AG04450 (cell line): ENCODE measurements at regions not wholly inside any gene's neighbourhood (a gene's known extent, or its start where the extent isn't known, plus 50 kb on each side); places are given as distances from the start of the nearest gene placed in this dataset.

Experiments used
- CTCF ChIA-PET: fragments of 300-600, 350-600 bp; formaldehyde crosslinking; extraction: SDS; loops from one replicate; lab custom pipeline; 2022; ENCODE audit warnings: antibody characterized with exemption, inconsistent platforms; lab: Charles Lee
- POLR2A ChIA-PET: fragments of 350-600 bp; formaldehyde crosslinking; extraction: SDS; loops from one replicate; lab custom pipeline; 2021; ENCODE audit warnings: antibody characterized with exemption, inconsistent platforms; lab: Yijun Ruan, JAX
- DNase-seq: peaks from one replicate; pipeline ENCODE4 v3.0.0-alpha.2; 2011; ENCODE audit warnings: low read depth, low spot score
- H3K27ac ChIP-seq: one replicate; pipeline ENCODE4 v1.5.1; 2012; ENCODE audit warnings: low read depth, low read length, control low read depth
- H3K27me3 ChIP-seq: one replicate; pipeline ENCODE4 v1.6.0; 2012; ENCODE audit warnings: low read length; ENCODE audit not compliant: control insufficient read depth, insufficient read depth
- H3K4me3 ChIP-seq: 2 replicates; pipeline ENCODE4 v1.5.1; 2011; ENCODE audit warnings: mild to moderate bottlenecking, low read depth, low read length, control low read depth
- H3K9me3 ChIP-seq: 2 replicates; pipeline ENCODE4 v1.5.1; 2012; ENCODE audit warnings: low read length; ENCODE audit not compliant: control insufficient read depth, insufficient read depth
- TF ChIP-seq, protein P1 (sequence below): IDR thresholded peaks from 2 replicates; pipeline ENCODE4 v1.5.1; 2011; ENCODE audit warnings: low read depth, low read length, control low read depth, inconsistent platforms

DNA sequence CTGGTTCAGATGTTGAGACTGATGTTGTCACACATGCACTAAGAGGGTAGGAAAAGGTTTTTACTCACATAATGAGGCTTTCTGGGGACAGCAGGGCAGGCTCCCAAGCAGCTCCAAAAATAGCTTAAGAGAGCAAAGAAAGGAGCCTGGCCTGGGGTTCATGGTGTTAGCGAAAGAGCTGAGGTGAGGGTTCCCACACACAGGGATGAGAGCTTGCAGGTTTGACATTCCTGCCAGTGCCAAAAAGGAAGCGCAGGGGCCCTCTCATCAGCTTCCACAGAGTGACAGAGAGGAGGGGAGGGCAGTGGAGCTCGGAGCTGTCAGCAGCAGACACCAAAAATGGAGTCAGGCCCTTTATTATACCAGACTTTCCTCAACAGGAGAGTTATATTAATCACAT, 65.5 kb upstream of the FAM216B start:
- H3K27me3 ChIP-seq: no peaks in the 10 kb centered on the region
- ChIA-PET POLR2A (interaction anchor here (0.6 kb wide), 1 partner anchor 363 kb away, joined by 3 read pairs; no protein-coding TSS in a partner anchor), CTCF (no interaction called here)

DNA sequence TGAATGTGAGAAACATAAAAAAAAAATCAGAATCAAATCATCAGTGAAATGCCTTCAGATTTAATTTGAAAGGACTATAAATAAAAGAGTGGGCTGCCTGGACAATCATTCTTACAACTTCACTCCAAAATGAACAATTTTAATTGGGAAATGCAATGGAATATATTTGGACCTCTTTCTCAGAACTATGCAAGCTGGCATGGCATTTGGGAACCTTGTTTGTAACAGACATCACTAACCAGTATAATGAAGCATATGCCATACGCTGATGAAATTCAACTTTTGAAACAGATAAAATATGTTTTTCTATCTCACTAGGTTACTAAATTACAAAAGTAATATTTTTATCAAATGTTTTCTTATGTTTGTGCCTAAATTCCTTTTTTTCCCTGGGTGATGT, 64.2 kb upstream of the FAM216B start:
- Histone ChIP-seq H3K27me3 (no peaks in the 10 kb centered on the region), H3K9me3 (no peaks in the 10 kb centered on the region), H3K4me3 (no peak overlapping the region), H3K27ac (no peak overlapping the region)
- TF ChIP-seq, protein P1, sequence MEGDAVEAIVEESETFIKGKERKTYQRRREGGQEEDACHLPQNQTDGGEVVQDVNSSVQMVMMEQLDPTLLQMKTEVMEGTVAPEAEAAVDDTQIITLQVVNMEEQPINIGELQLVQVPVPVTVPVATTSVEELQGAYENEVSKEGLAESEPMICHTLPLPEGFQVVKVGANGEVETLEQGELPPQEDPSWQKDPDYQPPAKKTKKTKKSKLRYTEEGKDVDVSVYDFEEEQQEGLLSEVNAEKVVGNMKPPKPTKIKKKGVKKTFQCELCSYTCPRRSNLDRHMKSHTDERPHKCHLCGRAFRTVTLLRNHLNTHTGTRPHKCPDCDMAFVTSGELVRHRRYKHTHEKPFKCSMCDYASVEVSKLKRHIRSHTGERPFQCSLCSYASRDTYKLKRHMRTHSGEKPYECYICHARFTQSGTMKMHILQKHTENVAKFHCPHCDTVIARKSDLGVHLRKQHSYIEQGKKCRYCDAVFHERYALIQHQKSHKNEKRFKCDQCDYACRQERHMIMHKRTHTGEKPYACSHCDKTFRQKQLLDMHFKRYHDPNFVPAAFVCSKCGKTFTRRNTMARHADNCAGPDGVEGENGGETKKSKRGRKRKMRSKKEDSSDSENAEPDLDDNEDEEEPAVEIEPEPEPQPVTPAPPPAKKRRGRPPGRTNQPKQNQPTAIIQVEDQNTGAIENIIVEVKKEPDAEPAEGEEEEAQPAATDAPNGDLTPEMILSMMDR: no peak
- ChIA-PET POLR2A (no interaction called here), CTCF (no interaction called here)
- no peak for DNase-seq

More for the DNA sequence above, 65.5 kb upstream of the FAM216B start:
- TF ChIP-seq, protein P1: no peak
- Histone ChIP-seq H3K27ac (no peak overlapping the region), H3K4me3 (no peak overlapping the region), H3K9me3 (no peaks in the 10 kb centered on the region)
- DNase-seq: no peak

DNA sequence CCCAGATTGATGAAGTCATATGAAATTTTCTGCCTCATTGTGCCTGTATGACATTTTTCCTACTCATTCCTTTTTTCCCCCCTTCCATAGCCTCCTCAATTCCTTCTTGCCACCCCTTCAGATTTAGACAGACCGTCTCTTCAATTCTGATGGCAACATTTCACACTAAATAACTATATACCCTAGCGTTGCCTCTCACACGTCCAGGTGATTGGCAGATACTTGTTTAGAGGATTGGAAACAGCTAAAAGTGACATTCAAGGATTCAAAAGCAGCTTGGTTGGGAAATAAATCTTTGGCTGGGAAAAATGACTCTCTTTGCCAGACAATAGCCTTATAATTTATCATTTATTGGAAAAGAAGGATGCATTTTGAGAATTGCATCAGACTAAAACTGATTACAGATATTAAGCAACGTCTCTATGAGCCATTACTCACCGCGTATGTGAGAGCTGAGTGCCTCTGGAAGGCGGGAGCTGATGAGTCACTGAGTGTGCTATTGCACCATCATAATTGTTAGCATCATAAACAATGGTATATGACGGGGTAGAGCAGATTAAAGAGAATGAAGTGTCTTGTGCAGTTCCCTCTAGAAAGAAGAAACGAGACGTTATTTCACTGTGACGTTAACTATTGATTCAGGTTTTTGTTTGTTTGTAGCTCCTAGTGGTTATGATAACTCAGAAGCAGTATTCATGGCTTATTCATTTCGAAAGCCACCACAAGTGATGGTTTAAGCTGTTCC, 61.1 kb upstream of the FAM216B start:
- H3K27me3 ChIP-seq: no peaks in the 10 kb centered on the region
- peak; percentile 91 for DNase-seq
- CTCF ChIA-PET: interaction anchor here (0.8 to 1.8 kb wide), 2 partner anchors 19 to 125 kb away, joined by 3 to 4 read pairs; no protein-coding TSS in a partner anchor
- POLR2A ChIA-PET: interaction anchor here (0.6 to 1.8 kb wide), 4 partner anchors 17 to 61 kb away, joined by 3 to 7 read pairs (median 4); partner anchors contain the start of gene FAM216B
- TF ChIP-seq, protein P1: no peak
- peak overlapping the region; percentile 77 for H3K27ac ChIP-seq
- peak overlapping the region; percentile 14; the same call in 1 of the 2 replicates for H3K4me3 ChIP-seq
- no peaks in the 10 kb centered on the region for H3K9me3 ChIP-seq

DNA sequence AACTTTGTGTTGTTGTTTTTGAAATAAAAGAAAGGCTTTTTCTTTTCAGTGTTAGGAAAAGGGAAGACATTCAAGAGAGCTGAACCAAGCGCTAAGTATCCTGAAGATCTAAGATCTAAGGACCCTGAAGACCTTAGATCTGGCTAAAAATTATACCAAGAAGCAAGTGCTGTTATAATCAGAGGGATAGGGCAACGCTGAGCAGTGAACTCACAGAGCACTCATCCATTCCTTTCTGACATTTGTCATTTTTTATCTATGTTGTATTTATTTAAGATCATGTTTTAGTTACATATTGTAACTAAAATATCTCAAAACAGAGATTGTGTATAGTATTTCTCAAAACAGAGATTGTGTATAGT, 60.5 kb upstream of the FAM216B start:
- H3K4me3 ChIP-seq: peak overlapping the region; percentile 14; the same call in 1 of the 2 replicates
- H3K9me3 ChIP-seq: no peaks in the 10 kb centered on the region
- DNase-seq: no peak
- TF ChIP-seq, protein P1: no peak
- ChIA-PET POLR2A (interaction anchor here (1.0 to 1.8 kb wide), 3 partner anchors 16 to 60 kb away, joined by 3 to 7 read pairs (median 5); partner anchors contain the start of gene FAM216B), CTCF (interaction anchor here (0.8 to 1.8 kb wide), 2 partner anchors 19 to 125 kb away, joined by 3 to 4 read pairs; no protein-coding TSS in a partner anchor)
- peak overlapping the region; percentile 77 for H3K27ac ChIP-seq
- H3K27me3 ChIP-seq: no peaks in the 10 kb centered on the region
